ENCODE measurements at regions not wholly inside any gene's neighbourhood (a gene's known extent, or its start where the extent isn't known, plus 50 kb on each side); places are given as distances from the start of the nearest gene placed in this dataset.
"Not testable (repeated sequence)": the region's sequence is repeated elsewhere in the genome, so short reads cannot be mapped to it uniquely, and the experiment has no call there.

GRCh38 chr13:89034015-89034414 is 1362.8 kb downstream of the SLITRK5 start:
- DNase-seq (ENCODE audit: low spot score) = no peak

GRCh38 chr13:89052699-89053098 is 1381.5 kb downstream of the SLITRK5 start:
- DNase-seq (ENCODE audit: low spot score) = no peak

- DNase-seq (ENCODE audit: low spot score) = no peak
Observed at GRCh38 chr13:89053418-89053817, 1382.2 kb downstream of the SLITRK5 start.

- DNase-seq (ENCODE audit: low spot score) = no peak
Observed at GRCh38 chr13:89057274-89057673, 1386.1 kb downstream of the SLITRK5 start.

- no peak for DNase-seq (ENCODE audit: low spot score)
Observed at GRCh38 chr13:89057862-89058261, 1386.7 kb downstream of the SLITRK5 start.

- no peak for DNase-seq (ENCODE audit: low spot score)
Observed at GRCh38 chr13:89061821-89062220, 1390.7 kb downstream of the SLITRK5 start.

- peak; percentile 13 for DNase-seq (ENCODE audit: low spot score)
Observed at GRCh38 chr13:89066868-89067466, 1395.8 kb downstream of the SLITRK5 start.

GRCh38 chr13:89072979-89073378 is 1401.8 kb downstream of the SLITRK5 start:
- DNase-seq (ENCODE audit: low spot score) = no peak

- no peak for DNase-seq (ENCODE audit: low spot score)
Observed at GRCh38 chr13:89076622-89077021, 1405.5 kb downstream of the SLITRK5 start.

- DNase-seq (ENCODE audit: low spot score) = no peak
Observed at GRCh38 chr13:89082623-89083022, 1411.5 kb downstream of the SLITRK5 start.

- DNase-seq (ENCODE audit: low spot score) = not testable (repeated sequence)
Observed at GRCh38 chr13:89088107-89088506, 1416.9 kb downstream of the SLITRK5 start.

GRCh38 chr13:89097994-89098393 is 1426.8 kb downstream of the SLITRK5 start:
- DNase-seq (ENCODE audit: low spot score) = no peak

- no peak for DNase-seq (ENCODE audit: low spot score)
Observed at GRCh38 chr13:89113744-89114143, 1442.6 kb downstream of the SLITRK5 start.

GRCh38 chr13:89115307-89115706 is 1444.1 kb downstream of the SLITRK5 start:
- DNase-seq (ENCODE audit: low spot score) = no peak

- no peak for DNase-seq (ENCODE audit: low spot score)
Observed at GRCh38 chr13:89136678-89137077, 1465.5 kb downstream of the SLITRK5 start.

- DNase-seq (ENCODE audit: low spot score) = no peak
Observed at GRCh38 chr13:89150362-89150761, 1479.2 kb downstream of the SLITRK5 start.

- DNase-seq (ENCODE audit: low spot score) = no peak
Observed at GRCh38 chr13:89153941-89154340, 1482.8 kb downstream of the SLITRK5 start.

GRCh38 chr13:89163096-89163495 is 1491.9 kb downstream of the SLITRK5 start:
- DNase-seq (ENCODE audit: low spot score) = peak; percentile 54

- no peak for DNase-seq (ENCODE audit: low spot score)
Observed at GRCh38 chr13:89165685-89166084, 1494.5 kb downstream of the SLITRK5 start.

- DNase-seq (ENCODE audit: low spot score) = no peak
Observed at GRCh38 chr13:89169951-89170350, 1498.8 kb downstream of the SLITRK5 start.

GRCh38 chr13:89181041-89181440 is 1509.9 kb downstream of the SLITRK5 start:
- DNase-seq (ENCODE audit: low spot score) = no peak

GRCh38 chr13:89199138-89199537 is 1528.0 kb downstream of the SLITRK5 start:
- no peak for DNase-seq (ENCODE audit: low spot score)

GRCh38 chr13:89204435-89204834 is 1533.3 kb downstream of the SLITRK5 start:
- DNase-seq (ENCODE audit: low spot score) = no peak

GRCh38 chr13:89205856-89206520 is 1534.8 kb downstream of the SLITRK5 start:
- no peak for DNase-seq (ENCODE audit: low spot score)

All from COLO829 (cell line).